ENCODE measurements at regions not wholly inside any gene's neighbourhood (a gene's known extent, or its start where the extent isn't known, plus 50 kb on each side); places are given as distances from the start of the nearest gene placed in this dataset.

DNA sequence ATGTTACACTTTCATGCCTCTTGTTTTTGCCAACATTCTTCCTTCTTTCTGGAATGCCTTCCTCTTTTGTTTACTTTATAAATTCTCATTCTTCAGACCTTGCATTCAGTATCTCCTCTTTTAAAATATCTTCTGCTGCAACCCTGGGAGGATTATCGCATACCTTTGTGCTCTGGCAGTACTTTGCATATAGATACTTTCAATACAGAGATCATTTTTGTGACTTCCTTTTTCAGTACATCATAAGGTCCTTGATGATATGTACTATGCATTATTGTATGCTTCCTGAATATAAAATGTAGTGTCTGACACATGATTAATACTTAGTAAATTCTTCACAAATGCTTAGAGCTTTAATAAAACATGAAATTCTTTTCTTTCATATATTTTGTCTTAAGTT lies 538.7 kb downstream of the TRIB2 start:
- DNase-seq (ENCODE audit: low spot score) (no peak), ATAC-seq (no peak)
- Mint-ChIP-seq H3K9me3 (no peaks in the 10 kb centered on the region), H3K36me3 (ENCODE audit: low read depth) (no peaks in the 10 kb centered on the region), H3K4me1 (no peaks in the 10 kb centered on the region), H3K27me3 (ENCODE audit: insufficient read depth, low read depth, poor library complexity) (no peaks in the 10 kb centered on the region), H3K27ac (no peak overlapping the region), H3K4me3 (no peak overlapping the region)
- Histone ChIP-seq H3K4me2 (no peak overlapping the region), H4K20me1 (replicated peaks; ENCODE audit: insufficient read depth) (no peaks in the 10 kb centered on the region), H2AFZ (no peak overlapping the region), H3K9me2 (ENCODE audit: insufficient read depth) (no peaks in the 10 kb centered on the region), H3K4me1 (ENCODE audit: insufficient read depth) (no peaks in the 10 kb centered on the region), H3F3A (replicated peaks; ENCODE audit: low read depth) (no peaks in the 10 kb centered on the region), H3K79me2 (replicated peaks; ENCODE audit: insufficient read depth) (no peaks in the 10 kb centered on the region), H3K4me3 (no peak overlapping the region), H3K27me3 (ENCODE audit: insufficient read depth) (no peaks in the 10 kb centered on the region), H3K27ac (ENCODE audit: low read depth) (no peak overlapping the region), H3K36me3 (ENCODE audit: insufficient read depth) (no peaks in the 10 kb centered on the region)
- TF ChIP-seq CREB1 (CRISPR knock-in tag; IDR thresholded peaks at IDR 0.05; ENCODE audit: low read depth) (no peak), ZNF331 (CRISPR knock-in tag; IDR thresholded peaks at IDR 0.05; ENCODE audit: low read depth) (no peak), CTCF (conservative IDR thresholded peaks at IDR 0.05; ENCODE audit: low read depth in 2 of 2) (no peak), STAT1 (IDR thresholded peaks at IDR 0.05; ENCODE audit: unreplicated experiment) (no peak), JUNB (IDR thresholded peaks at IDR 0.05; ENCODE audit: unreplicated experiment) (no peak), NANOG (IDR thresholded peaks at IDR 0.05; ENCODE audit: borderline replicate concordance) (no peak), POLR2AphosphoS5 (IDR thresholded peaks at IDR 0.05; ENCODE audit: low read depth) (no peak), EZH2phosphoT487 (IDR thresholded peaks at IDR 0.05; ENCODE audit: unreplicated experiment) (no peak), ZNF462 (CRISPR knock-in tag; IDR thresholded peaks at IDR 0.05) (no peak), EZH2 (IDR thresholded peaks at IDR 0.05; ENCODE audit: low read depth, unreplicated experiment) (no peak), ZNF114 (CRISPR knock-in tag; IDR thresholded peaks at IDR 0.05) (no peak)
- TF ChIP-seq, protein P1, sequence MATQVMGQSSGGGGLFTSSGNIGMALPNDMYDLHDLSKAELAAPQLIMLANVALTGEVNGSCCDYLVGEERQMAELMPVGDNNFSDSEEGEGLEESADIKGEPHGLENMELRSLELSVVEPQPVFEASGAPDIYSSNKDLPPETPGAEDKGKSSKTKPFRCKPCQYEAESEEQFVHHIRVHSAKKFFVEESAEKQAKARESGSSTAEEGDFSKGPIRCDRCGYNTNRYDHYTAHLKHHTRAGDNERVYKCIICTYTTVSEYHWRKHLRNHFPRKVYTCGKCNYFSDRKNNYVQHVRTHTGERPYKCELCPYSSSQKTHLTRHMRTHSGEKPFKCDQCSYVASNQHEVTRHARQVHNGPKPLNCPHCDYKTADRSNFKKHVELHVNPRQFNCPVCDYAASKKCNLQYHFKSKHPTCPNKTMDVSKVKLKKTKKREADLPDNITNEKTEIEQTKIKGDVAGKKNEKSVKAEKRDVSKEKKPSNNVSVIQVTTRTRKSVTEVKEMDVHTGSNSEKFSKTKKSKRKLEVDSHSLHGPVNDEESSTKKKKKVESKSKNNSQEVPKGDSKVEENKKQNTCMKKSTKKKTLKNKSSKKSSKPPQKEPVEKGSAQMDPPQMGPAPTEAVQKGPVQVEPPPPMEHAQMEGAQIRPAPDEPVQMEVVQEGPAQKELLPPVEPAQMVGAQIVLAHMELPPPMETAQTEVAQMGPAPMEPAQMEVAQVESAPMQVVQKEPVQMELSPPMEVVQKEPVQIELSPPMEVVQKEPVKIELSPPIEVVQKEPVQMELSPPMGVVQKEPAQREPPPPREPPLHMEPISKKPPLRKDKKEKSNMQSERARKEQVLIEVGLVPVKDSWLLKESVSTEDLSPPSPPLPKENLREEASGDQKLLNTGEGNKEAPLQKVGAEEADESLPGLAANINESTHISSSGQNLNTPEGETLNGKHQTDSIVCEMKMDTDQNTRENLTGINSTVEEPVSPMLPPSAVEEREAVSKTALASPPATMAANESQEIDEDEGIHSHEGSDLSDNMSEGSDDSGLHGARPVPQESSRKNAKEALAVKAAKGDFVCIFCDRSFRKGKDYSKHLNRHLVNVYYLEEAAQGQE (IDR thresholded peaks at IDR 0.05; ENCODE audit: unreplicated experiment): no peak
- TF ChIP-seq, protein P2, sequence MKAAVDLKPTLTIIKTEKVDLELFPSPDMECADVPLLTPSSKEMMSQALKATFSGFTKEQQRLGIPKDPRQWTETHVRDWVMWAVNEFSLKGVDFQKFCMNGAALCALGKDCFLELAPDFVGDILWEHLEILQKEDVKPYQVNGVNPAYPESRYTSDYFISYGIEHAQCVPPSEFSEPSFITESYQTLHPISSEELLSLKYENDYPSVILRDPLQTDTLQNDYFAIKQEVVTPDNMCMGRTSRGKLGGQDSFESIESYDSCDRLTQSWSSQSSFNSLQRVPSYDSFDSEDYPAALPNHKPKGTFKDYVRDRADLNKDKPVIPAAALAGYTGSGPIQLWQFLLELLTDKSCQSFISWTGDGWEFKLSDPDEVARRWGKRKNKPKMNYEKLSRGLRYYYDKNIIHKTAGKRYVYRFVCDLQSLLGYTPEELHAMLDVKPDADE (IDR thresholded peaks at IDR 0.05): no peak
